Body of pancreas (tissue), 4 donors: ENCODE measurements at regions not wholly inside any gene's neighbourhood (a gene's known extent, or its start where the extent isn't known, plus 50 kb on each side); places are given as distances from the start of the nearest gene placed in this dataset.

Experiments used
- CTCF ChIP-seq, 7 experiments: fragments of 450-650 bp in 4 of 7; fragments of 200-600 bp in 3 of 7; sonication (generic) in 3 of 7; IDR thresholded peaks; one replicate each; pipeline ENCODE4 v1.5.1; 2016 to 2019; ENCODE audit warnings: antibody characterized with exemption in 7 of 7
- POLR2A ChIP-seq, 3 donors: fragments of 450-650 bp; IDR thresholded peaks; one replicate each; pipeline ENCODE4 v1.6.1; 2016; ENCODE audit warnings: antibody characterized with exemption in 3 of 3, mild to moderate bottlenecking in 2 of 3

- TF ChIP-seq CTCF (IDR thresholded peaks at IDR 0.05), result no peak
- TF ChIP-seq POLR2A (IDR thresholded peaks at IDR 0.05), result no peak
These were observed 211.4 kb downstream of the PHETA1 start for GRCh38 chr12:111157486-111157885.
